GM18526 (cell line): ENCODE measurements at regions not wholly inside any gene's neighbourhood (a gene's known extent, or its start where the extent isn't known, plus 50 kb on each side); places are given as distances from the start of the nearest gene placed in this dataset.

Source experiments
- POLR2A ChIP-seq: IDR thresholded peaks from 3 replicates; pipeline ENCODE4 v1.6.1; 2011; ENCODE audit not compliant: insufficient read length; ENCODE audit errors: extremely low read depth

- TF ChIP-seq POLR2A: no peak
Measured at GRCh38 chr1:54460861-54461387, 54.7 kb upstream of the SSBP3 start.

- no peak for TF ChIP-seq POLR2A
Measured at GRCh38 chr1:54460351-54460750, 54.2 kb upstream of the SSBP3 start.

GRCh38 chr1:54459726-54460191 is 53.6 kb upstream of the SSBP3 start:
- no peak for TF ChIP-seq POLR2A

GRCh38 chr1:54459140-54459539 is 52.9 kb upstream of the SSBP3 start:
- no peak for TF ChIP-seq POLR2A

GRCh38 chr1:54456921-54457529 is 50.8 kb upstream of the SSBP3 start:
- no peak for TF ChIP-seq POLR2A

GRCh38 chr1:54456361-54456760 is 50.2 kb upstream of the SSBP3 start:
- TF ChIP-seq POLR2A: no peak
